GM23248 (cell line): ENCODE measurements at regions not wholly inside any gene's neighbourhood (a gene's known extent, or its start where the extent isn't known, plus 50 kb on each side); places are given as distances from the start of the nearest gene placed in this dataset.

Experiments used
- DNase-seq: peaks from one replicate; pipeline ENCODE4 v3.0.0-alpha.2; 2015
- H2AFZ ChIP-seq: fragments of 200-600 bp; sonication (generic); 2 replicates; pipeline ENCODE4 v1.6.1; 2016; ENCODE audit warnings: antibody characterized with exemption
- H3F3A ChIP-seq: fragments of 200-600 bp; sonication (generic); 2 replicates; pipeline ENCODE4 v1.6.1; 2016; ENCODE audit warnings: mild to moderate bottlenecking, antibody characterized with exemption, mixed run types; ENCODE audit not compliant: insufficient read depth
- H3K27ac ChIP-seq: fragments of 200-600 bp; sonication (generic); 2 replicates; pipeline ENCODE4 v1.5.1; 2016; ENCODE audit warnings: mild to moderate bottlenecking
- H3K27me3 ChIP-seq: fragments of 200-600 bp; sonication (generic); replicated peaks from 2 replicates; pipeline ENCODE4 v1.6.1; 2016; ENCODE audit warnings: mild to moderate bottlenecking; ENCODE audit not compliant: insufficient read depth
- H3K36me3 ChIP-seq: fragments of 200-600 bp; sonication (generic); 2 replicates; pipeline ENCODE4 v1.6.1; 2016; ENCODE audit warnings: low read depth, mild to moderate bottlenecking
- H3K4me1 ChIP-seq: fragments of 200-600 bp; sonication (generic); 2 replicates; pipeline ENCODE4 v1.6.1; 2016; ENCODE audit warnings: mild to moderate bottlenecking; ENCODE audit not compliant: insufficient read depth
- H3K4me2 ChIP-seq: fragments of 200-600 bp; sonication (generic); one replicate; pipeline ENCODE4 v1.6.1; 2016; ENCODE audit warnings: mild to moderate bottlenecking; ENCODE audit not compliant: unreplicated experiment
- H3K4me3 ChIP-seq: fragments of 200-600 bp; sonication (generic); 2 replicates; pipeline ENCODE4 v1.5.1; 2016; ENCODE audit warnings: mild to moderate bottlenecking
- H3K79me2 ChIP-seq: fragments of 200-600 bp; sonication (generic); 2 replicates; pipeline ENCODE4 v1.6.1; 2016; ENCODE audit warnings: mild to moderate bottlenecking; ENCODE audit not compliant: insufficient read depth
- H3K9ac ChIP-seq: fragments of 200-600 bp; sonication (generic); 2 replicates; pipeline ENCODE4 v1.6.1; 2016; ENCODE audit warnings: mild to moderate bottlenecking
- H3K9me2 ChIP-seq: fragments of 200-600 bp; sonication (generic); 2 replicates; pipeline ENCODE4 v1.6.1; 2016; ENCODE audit warnings: mixed run types, mild to moderate bottlenecking, moderate library complexity; ENCODE audit not compliant: insufficient read depth
- H3K9me3 ChIP-seq: fragments of 200-600 bp; sonication (generic); one replicate; pipeline ENCODE4 v1.6.1; 2017; ENCODE audit warnings: low read depth
- H4K20me1 ChIP-seq: fragments of 200-600 bp; sonication (generic); 2 replicates; pipeline ENCODE4 v1.6.0; 2016; ENCODE audit not compliant: insufficient read depth
- EZH2 ChIP-seq: fragments of 200-600 bp; sonication (generic); IDR thresholded peaks from 2 replicates; pipeline ENCODE4 v1.6.1; 2018; ENCODE audit warnings: antibody characterized with exemption, mild to moderate bottlenecking; ENCODE audit not compliant: insufficient read depth, poor library complexity, severe bottlenecking
- EZH2phosphoT487 ChIP-seq: fragments of 200-600 bp; sonication (generic); IDR thresholded peaks from 2 replicates; pipeline ENCODE4 v1.6.1; 2018; ENCODE audit warnings: antibody characterized with exemption, moderate library complexity, mild to moderate bottlenecking, low read depth; ENCODE audit not compliant: insufficient read depth
- WGBS, 2 experiments: methylation state at CpG; one replicate each; pipeline ENCODE4 v1.1.6; 2015 to 2017; ENCODE audit warnings: low lambda C conversion rate in 2 of 2, low coverage in 1 of 2; ENCODE audit errors: missing lambda C conversion rate in 2 of 2; 5-methylcytosine and 5-hydroxymethylcytosine counted together
- in situ Hi-C: fragments of 300-500 bp; cut with MboI; formaldehyde crosslinking; loops from 2 replicates; pipeline ENCODE4 v1.15.0; 2020

- H3K9me3 ChIP-seq: no peaks in the 10 kb centered on the region
- in situ Hi-C loops: no loop called here
Observed at GRCh38 chr14:44168566-44168965, 338.5 kb downstream of the FSCB start.

GRCh38 chr14:44166611-44167010 is 340.5 kb downstream of the FSCB start:
- in situ Hi-C loops: no loop called here
- Histone ChIP-seq H3F3A (no peaks in the 10 kb centered on the region), H3K36me3 (no peaks in the 10 kb centered on the region), H3K4me2 (no peak overlapping the region), H3K4me1 (no peaks in the 10 kb centered on the region), H3K9me2 (no peaks in the 10 kb centered on the region), H3K9me3 (no peaks in the 10 kb centered on the region), H3K4me3 (no peak overlapping the region), H4K20me1 (no peaks in the 10 kb centered on the region), H3K27me3 (no peaks in the 10 kb centered on the region), H3K27ac (no peak overlapping the region), H3K9ac (no peak overlapping the region), H2AFZ (no peak overlapping the region), H3K79me2 (no peaks in the 10 kb centered on the region)
- WGBS, 2 experiments: 0 to 8% methylated on average over 2 of the region's 2 CpGs
- DNase-seq: no peak
- TF ChIP-seq EZH2 (no peak), EZH2phosphoT487 (no peak)

More at GRCh38 chr14:44168566-44168965, 338.5 kb downstream of the FSCB start:
- H3K9me2 ChIP-seq: no peaks in the 10 kb centered on the region
- H3K4me1 ChIP-seq: no peaks in the 10 kb centered on the region
- H3K36me3 ChIP-seq: no peaks in the 10 kb centered on the region
- H4K20me1 ChIP-seq: no peaks in the 10 kb centered on the region
- H3K4me2 ChIP-seq: no peak overlapping the region
- no peak overlapping the region for H2AFZ ChIP-seq
- H3K4me3 ChIP-seq: no peak overlapping the region
- no peak overlapping the region for H3K27ac ChIP-seq
- no peak overlapping the region for H3K9ac ChIP-seq
- H3K79me2 ChIP-seq: no peaks in the 10 kb centered on the region
- TF ChIP-seq EZH2 (no peak), EZH2phosphoT487 (no peak)
- H3K27me3 ChIP-seq: no peaks in the 10 kb centered on the region
- H3F3A ChIP-seq: no peaks in the 10 kb centered on the region
- no peak for DNase-seq

GRCh38 chr14:44165936-44166335 is 341.1 kb downstream of the FSCB start:
- H3K4me3 ChIP-seq: no peak overlapping the region
- no peak for TF ChIP-seq EZH2phosphoT487
- TF ChIP-seq EZH2: no peak
- no peak overlapping the region for H2AFZ ChIP-seq
- H3K9me3 ChIP-seq: no peaks in the 10 kb centered on the region
- H3K79me2 ChIP-seq: no peaks in the 10 kb centered on the region
- no peaks in the 10 kb centered on the region for H3F3A ChIP-seq
- H3K27ac ChIP-seq: no peak overlapping the region
- no peak overlapping the region for H3K9ac ChIP-seq
- H3K4me2 ChIP-seq: no peak overlapping the region
- in situ Hi-C loops: no loop called here
- H4K20me1 ChIP-seq: no peaks in the 10 kb centered on the region
- no peaks in the 10 kb centered on the region for H3K4me1 ChIP-seq
- no peaks in the 10 kb centered on the region for H3K27me3 ChIP-seq
- H3K9me2 ChIP-seq: no peaks in the 10 kb centered on the region
- WGBS, 2 experiments: 2% methylated on average over 3 of the region's 3 CpGs
- DNase-seq: no peak
- H3K36me3 ChIP-seq: no peaks in the 10 kb centered on the region

GRCh38 chr14:44165286-44165685 is 341.8 kb downstream of the FSCB start:
- Histone ChIP-seq H3K9ac (no peak overlapping the region), H3K4me3 (no peak overlapping the region), H3K9me3 (no peaks in the 10 kb centered on the region), H3K79me2 (no peaks in the 10 kb centered on the region), H3K27me3 (no peaks in the 10 kb centered on the region), H3K36me3 (no peaks in the 10 kb centered on the region), H2AFZ (no peak overlapping the region), H4K20me1 (no peaks in the 10 kb centered on the region), H3F3A (no peaks in the 10 kb centered on the region), H3K27ac (no peak overlapping the region), H3K4me1 (no peaks in the 10 kb centered on the region), H3K4me2 (no peak overlapping the region), H3K9me2 (no peaks in the 10 kb centered on the region)
- TF ChIP-seq EZH2phosphoT487 (no peak), EZH2 (no peak)
- in situ Hi-C loops: no loop called here
- no peak for DNase-seq
- 3 to 4% methylated on average over 1 of the region's 1 CpG for WGBS, 2 experiments

- Histone ChIP-seq H3F3A (no peaks in the 10 kb centered on the region), H3K4me1 (no peaks in the 10 kb centered on the region), H3K79me2 (no peaks in the 10 kb centered on the region), H3K9ac (no peak overlapping the region), H3K4me2 (no peak overlapping the region), H3K36me3 (no peaks in the 10 kb centered on the region), H3K4me3 (no peak overlapping the region), H3K27ac (no peak overlapping the region), H4K20me1 (no peaks in the 10 kb centered on the region), H3K27me3 (no peaks in the 10 kb centered on the region), H3K9me3 (no peaks in the 10 kb centered on the region), H3K9me2 (no peaks in the 10 kb centered on the region), H2AFZ (no peak overlapping the region)
- no peak for DNase-seq
- 17 to 26% methylated on average over 2 of the region's 2 CpGs for WGBS, 2 experiments
- TF ChIP-seq EZH2phosphoT487 (no peak), EZH2 (no peak)
- in situ Hi-C loops: no loop called here
Observed at GRCh38 chr14:44163946-44164345, 343.1 kb downstream of the FSCB start.
